ENCODE measurements at regions not wholly inside any gene's neighbourhood (a gene's known extent, or its start where the extent isn't known, plus 50 kb on each side); places are given as distances from the start of the nearest gene placed in this dataset.

- intact Hi-C loops (cut with micrococcal nuclease; ENCODE audit: unreplicated experiment): no loop called here
- ChIA-PET CTCF (no interaction called here), POLR2A (ENCODE audit: low non-redundant PET) (no interaction called here)
- H3K36me3 ChIP-seq (ENCODE audit: insufficient read depth, low read length, poor library complexity, severe bottlenecking): no peaks in the 10 kb centered on the region
- H3K27me3 ChIP-seq (replicated peaks; ENCODE audit: insufficient read depth, low read depth, low read length, poor library complexity): no peaks in the 10 kb centered on the region
- BruUV-seq (replicated peaks): no TSS peak
- no peak for TF ChIP-seq EZH2 (IDR thresholded peaks at IDR 0.05; ENCODE audit: borderline replicate concordance, low read depth, low read length, poor library complexity, severe bottlenecking)
- TF ChIP-seq, protein P1, sequence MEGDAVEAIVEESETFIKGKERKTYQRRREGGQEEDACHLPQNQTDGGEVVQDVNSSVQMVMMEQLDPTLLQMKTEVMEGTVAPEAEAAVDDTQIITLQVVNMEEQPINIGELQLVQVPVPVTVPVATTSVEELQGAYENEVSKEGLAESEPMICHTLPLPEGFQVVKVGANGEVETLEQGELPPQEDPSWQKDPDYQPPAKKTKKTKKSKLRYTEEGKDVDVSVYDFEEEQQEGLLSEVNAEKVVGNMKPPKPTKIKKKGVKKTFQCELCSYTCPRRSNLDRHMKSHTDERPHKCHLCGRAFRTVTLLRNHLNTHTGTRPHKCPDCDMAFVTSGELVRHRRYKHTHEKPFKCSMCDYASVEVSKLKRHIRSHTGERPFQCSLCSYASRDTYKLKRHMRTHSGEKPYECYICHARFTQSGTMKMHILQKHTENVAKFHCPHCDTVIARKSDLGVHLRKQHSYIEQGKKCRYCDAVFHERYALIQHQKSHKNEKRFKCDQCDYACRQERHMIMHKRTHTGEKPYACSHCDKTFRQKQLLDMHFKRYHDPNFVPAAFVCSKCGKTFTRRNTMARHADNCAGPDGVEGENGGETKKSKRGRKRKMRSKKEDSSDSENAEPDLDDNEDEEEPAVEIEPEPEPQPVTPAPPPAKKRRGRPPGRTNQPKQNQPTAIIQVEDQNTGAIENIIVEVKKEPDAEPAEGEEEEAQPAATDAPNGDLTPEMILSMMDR (conservative IDR thresholded peaks at IDR 0.05; ENCODE audit: low read depth, low read length): no peak
- no peaks in the 10 kb centered on the region for H3K9me3 ChIP-seq (ENCODE audit: low read depth, low read length, poor library complexity, severe bottlenecking)
- DNase-seq (ENCODE audit: low spot score): no peak
- H3K27ac ChIP-seq (ENCODE audit: low read depth, low read length, poor library complexity, severe bottlenecking): no peak overlapping the region
- H3K4me3 ChIP-seq (ENCODE audit: low read depth, low read length, poor library complexity, severe bottlenecking): no peak overlapping the region
- no peaks in the 10 kb centered on the region for H3K4me1 ChIP-seq (ENCODE audit: insufficient read depth, low read length, poor library complexity, severe bottlenecking)
Observed at GRCh38 chr17:70934231-70934630, 764.9 kb downstream of the KCNJ2 start.

- no peak overlapping the region for H3K4me3 ChIP-seq (ENCODE audit: low read depth, low read length, poor library complexity, severe bottlenecking)
- ChIA-PET POLR2A (ENCODE audit: low non-redundant PET) (no interaction called here), CTCF (no interaction called here)
- no peak overlapping the region for H3K27ac ChIP-seq (ENCODE audit: low read depth, low read length, poor library complexity, severe bottlenecking)
- no peaks in the 10 kb centered on the region for H3K36me3 ChIP-seq (ENCODE audit: insufficient read depth, low read length, poor library complexity, severe bottlenecking)
- H3K9me3 ChIP-seq (ENCODE audit: low read depth, low read length, poor library complexity, severe bottlenecking): no peaks in the 10 kb centered on the region
- no peak for DNase-seq (ENCODE audit: low spot score)
- no peaks in the 10 kb centered on the region for H3K27me3 ChIP-seq (replicated peaks; ENCODE audit: insufficient read depth, low read depth, low read length, poor library complexity)
- intact Hi-C loops (cut with micrococcal nuclease; ENCODE audit: unreplicated experiment): no loop called here
- no peaks in the 10 kb centered on the region for H3K4me1 ChIP-seq (ENCODE audit: insufficient read depth, low read length, poor library complexity, severe bottlenecking)
- BruUV-seq (replicated peaks): no TSS peak
- no peak for TF ChIP-seq EZH2 (IDR thresholded peaks at IDR 0.05; ENCODE audit: borderline replicate concordance, low read depth, low read length, poor library complexity, severe bottlenecking)
- TF ChIP-seq, protein P1 (conservative IDR thresholded peaks at IDR 0.05; ENCODE audit: low read depth, low read length): no peak
Observed at GRCh38 chr17:70934835-70935234, 765.5 kb downstream of the KCNJ2 start.

GRCh38 chr17:70936724-70937123 lies 767.4 kb downstream of the KCNJ2 start:
- no peak for TF ChIP-seq EZH2 (IDR thresholded peaks at IDR 0.05; ENCODE audit: borderline replicate concordance, low read depth, low read length, poor library complexity, severe bottlenecking)
- TF ChIP-seq, protein P1 (conservative IDR thresholded peaks at IDR 0.05; ENCODE audit: low read depth, low read length): no peak
- no peaks in the 10 kb centered on the region for H3K4me1 ChIP-seq (ENCODE audit: insufficient read depth, low read length, poor library complexity, severe bottlenecking)
- no peak overlapping the region for H3K4me3 ChIP-seq (ENCODE audit: low read depth, low read length, poor library complexity, severe bottlenecking)
- ChIA-PET POLR2A (ENCODE audit: low non-redundant PET) (no interaction called here), CTCF (no interaction called here)
- no peak for DNase-seq (ENCODE audit: low spot score)
- intact Hi-C loops (cut with micrococcal nuclease; ENCODE audit: unreplicated experiment): no loop called here
- H3K9me3 ChIP-seq (ENCODE audit: low read depth, low read length, poor library complexity, severe bottlenecking): no peaks in the 10 kb centered on the region
- no peaks in the 10 kb centered on the region for H3K27me3 ChIP-seq (replicated peaks; ENCODE audit: insufficient read depth, low read depth, low read length, poor library complexity)
- BruUV-seq (replicated peaks): no TSS peak
- no peak overlapping the region for H3K27ac ChIP-seq (ENCODE audit: low read depth, low read length, poor library complexity, severe bottlenecking)
- H3K36me3 ChIP-seq (ENCODE audit: insufficient read depth, low read length, poor library complexity, severe bottlenecking): no peaks in the 10 kb centered on the region
